ENCODE measurements at regions not wholly inside any gene's neighbourhood (a gene's known extent, or its start where the extent isn't known, plus 50 kb on each side); places are given as distances from the start of the nearest gene placed in this dataset.

- Histone ChIP-seq H3K79me2 (no peaks in the 10 kb centered on the region), H3K4me2 (ENCODE audit: low read length) (no peak overlapping the region), H3K9ac (no peak overlapping the region), H3K9me3 (ENCODE audit: control insufficient read depth, low read length) (no peaks in the 10 kb centered on the region), H2AFZ (no peak overlapping the region), H3K4me1 (no peaks in the 10 kb centered on the region), H3K27me3 (ENCODE audit: control insufficient read depth, insufficient read depth, low read length) (no peaks in the 10 kb centered on the region), H3K36me3 (ENCODE audit: control insufficient read depth, insufficient read depth, low read length) (no peaks in the 10 kb centered on the region), H3K27ac (no peak overlapping the region), H3K4me3 (ENCODE audit: low read depth, low read length) (no peak overlapping the region)
- TF ChIP-seq CTCF (IDR thresholded peaks at IDR 0.05) = peak; percentile 30
These were observed 62.6 kb upstream of the SPAG17 start for GRCh38 chr1:118247593-118247992.

GRCh38 chr1:118246646-118247045 is 61.6 kb upstream of the SPAG17 start:
- Histone ChIP-seq H3K27me3 (ENCODE audit: control insufficient read depth, insufficient read depth, low read length) (no peaks in the 10 kb centered on the region), H3K79me2 (no peaks in the 10 kb centered on the region), H3K4me3 (ENCODE audit: low read depth, low read length) (no peak overlapping the region), H3K9ac (no peak overlapping the region), H3K27ac (no peak overlapping the region), H3K4me1 (no peaks in the 10 kb centered on the region), H2AFZ (no peak overlapping the region), H3K9me3 (ENCODE audit: control insufficient read depth, low read length) (no peaks in the 10 kb centered on the region), H3K4me2 (ENCODE audit: low read length) (no peak overlapping the region), H3K36me3 (ENCODE audit: control insufficient read depth, insufficient read depth, low read length) (no peaks in the 10 kb centered on the region)
- no peak for TF ChIP-seq CTCF (IDR thresholded peaks at IDR 0.05)

GRCh38 chr1:118244194-118244593 is 59.2 kb upstream of the SPAG17 start:
- no peaks in the 10 kb centered on the region for H3K79me2 ChIP-seq

GRCh38 chr1:118243269-118243668 is 58.2 kb upstream of the SPAG17 start:
- TF ChIP-seq CTCF (IDR thresholded peaks at IDR 0.05) = no peak
- Histone ChIP-seq H3K4me1 (no peaks in the 10 kb centered on the region), H3K79me2 (no peaks in the 10 kb centered on the region), H3K4me2 (ENCODE audit: low read length) (no peak overlapping the region), H3K27me3 (ENCODE audit: control insufficient read depth, insufficient read depth, low read length) (no peaks in the 10 kb centered on the region), H2AFZ (no peak overlapping the region), H3K27ac (no peak overlapping the region), H3K4me3 (ENCODE audit: low read depth, low read length) (no peak overlapping the region), H3K9me3 (ENCODE audit: control insufficient read depth, low read length) (no peaks in the 10 kb centered on the region), H3K9ac (no peak overlapping the region), H3K36me3 (ENCODE audit: control insufficient read depth, insufficient read depth, low read length) (no peaks in the 10 kb centered on the region)

More at GRCh38 chr1:118244194-118244593, 59.2 kb upstream of the SPAG17 start:
- Histone ChIP-seq H2AFZ (no peak overlapping the region), H3K4me1 (no peaks in the 10 kb centered on the region), H3K36me3 (ENCODE audit: control insufficient read depth, insufficient read depth, low read length) (no peaks in the 10 kb centered on the region), H3K27me3 (ENCODE audit: control insufficient read depth, insufficient read depth, low read length) (no peaks in the 10 kb centered on the region), H3K27ac (no peak overlapping the region), H3K4me3 (ENCODE audit: low read depth, low read length) (no peak overlapping the region), H3K9ac (no peak overlapping the region), H3K4me2 (ENCODE audit: low read length) (no peak overlapping the region), H3K9me3 (ENCODE audit: control insufficient read depth, low read length) (no peaks in the 10 kb centered on the region)
- TF ChIP-seq CTCF (IDR thresholded peaks at IDR 0.05) = no peak

All from parathyroid adenoma (tissue), 2 donors.